ENCODE measurements at regions not wholly inside any gene's neighbourhood (a gene's known extent, or its start where the extent isn't known, plus 50 kb on each side); places are given as distances from the start of the nearest gene placed in this dataset.
"Not testable (repeated sequence)": the region's sequence is repeated elsewhere in the genome, so short reads cannot be mapped to it uniquely, and the experiment has no call there.

GRCh38 chr11:3443700-3444419 lies 64.9 kb upstream of the ZNF195 start:
- TF ChIP-seq CTCF, POLR2AphosphoS5 (IDR thresholded peaks at IDR 0.05): not testable (repeated sequence)
